ENCODE measurements at regions not wholly inside any gene's neighbourhood (a gene's known extent, or its start where the extent isn't known, plus 50 kb on each side); places are given as distances from the start of the nearest gene placed in this dataset.

- no peak for TF ChIP-seq CTCF (IDR thresholded peaks at IDR 0.05)
- TF ChIP-seq POLR2AphosphoS5 (IDR thresholded peaks at IDR 0.05) = no peak
Observed at GRCh38 chr16:85326794-85327181, 214.5 kb upstream of the CIBAR2 start.
